ENCODE measurements at regions not wholly inside any gene's neighbourhood (a gene's known extent, or its start where the extent isn't known, plus 50 kb on each side); places are given as distances from the start of the nearest gene placed in this dataset.

GRCh38 chr9:82668689-82669199, 394.2 kb downstream of the RASEF start:
- Histone ChIP-seq H3K27ac (no peak overlapping the region), H3K9me3 (no peaks in the 10 kb centered on the region), H3K27me3 (no peaks in the 10 kb centered on the region), H3K4me1 (no peaks in the 10 kb centered on the region), H3K36me3 (no peaks in the 10 kb centered on the region), H3K4me3 (no peak overlapping the region)
- no peak for DNase-seq
- TF ChIP-seq POLR2A (IDR thresholded peaks at IDR 0.05) (no peak), CTCF (IDR thresholded peaks at IDR 0.05) (no peak)
- 67 to 71% methylated on average over 4 to 5 of the region's 5 CpGs for WGBS, 2 donors
- intact Hi-C loops (cut with DNase I) = no loop called here

GRCh38 chr9:82670000-82670399, 392.9 kb downstream of the RASEF start:
- WGBS, 2 donors = 78 to 91% methylated on average over 3 of the region's 3 CpGs
- Histone ChIP-seq H3K4me1 (no peaks in the 10 kb centered on the region), H3K4me3 (no peak overlapping the region), H3K9me3 (no peaks in the 10 kb centered on the region), H3K27ac (no peak overlapping the region), H3K36me3 (no peaks in the 10 kb centered on the region), H3K27me3 (no peaks in the 10 kb centered on the region)
- no peak for DNase-seq
- intact Hi-C loops (cut with DNase I) = no loop called here
- TF ChIP-seq CTCF (IDR thresholded peaks at IDR 0.05) = no peak
- no peak for TF ChIP-seq POLR2A (IDR thresholded peaks at IDR 0.05)

GRCh38 chr9:82670726-82671125, 392.2 kb downstream of the RASEF start:
- Histone ChIP-seq H3K9me3 (no peaks in the 10 kb centered on the region), H3K4me1 (no peaks in the 10 kb centered on the region), H3K36me3 (no peaks in the 10 kb centered on the region), H3K27ac (no peak overlapping the region), H3K27me3 (no peaks in the 10 kb centered on the region), H3K4me3 (no peak overlapping the region)
- intact Hi-C loops (cut with DNase I) = no loop called here
- DNase-seq = no peak
- WGBS, 2 donors = 74 to 77% methylated on average over 1 of the region's 1 CpG
- TF ChIP-seq POLR2A (IDR thresholded peaks at IDR 0.05) (no peak), CTCF (IDR thresholded peaks at IDR 0.05) (no peak)

- intact Hi-C loops (cut with DNase I) = no loop called here
- H3K4me3 ChIP-seq = no peak overlapping the region
- no peak for DNase-seq
Measured at GRCh38 chr9:82673201-82673600, 389.7 kb downstream of the RASEF start.

GRCh38 chr9:82673919-82674318, 389.0 kb downstream of the RASEF start:
- no peaks in the 10 kb centered on the region for H3K27me3 ChIP-seq
- H3K9me3 ChIP-seq = no peaks in the 10 kb centered on the region
- H3K27ac ChIP-seq = no peak overlapping the region
- no peak for TF ChIP-seq CTCF (IDR thresholded peaks at IDR 0.05)
- TF ChIP-seq POLR2A (IDR thresholded peaks at IDR 0.05) = no peak
- DNase-seq = no peak
- 45 to 49% methylated on average over 3 of the region's 3 CpGs for WGBS, 2 donors
- H3K4me3 ChIP-seq = no peak overlapping the region
- H3K36me3 ChIP-seq = no peaks in the 10 kb centered on the region
- intact Hi-C loops (cut with DNase I) = no loop called here
- H3K4me1 ChIP-seq = no peaks in the 10 kb centered on the region

More at GRCh38 chr9:82673201-82673600, 389.7 kb downstream of the RASEF start:
- Histone ChIP-seq H3K36me3 (no peaks in the 10 kb centered on the region), H3K9me3 (no peaks in the 10 kb centered on the region), H3K27me3 (no peaks in the 10 kb centered on the region), H3K27ac (no peak overlapping the region), H3K4me1 (no peaks in the 10 kb centered on the region)
- WGBS, 2 donors = 89 to 91% methylated on average over 1 of the region's 1 CpG
- TF ChIP-seq POLR2A (IDR thresholded peaks at IDR 0.05) (no peak), CTCF (IDR thresholded peaks at IDR 0.05) (no peak)

All from esophagus squamous epithelium (tissue), 5 donors.